ENCODE measurements at regions not wholly inside any gene's neighbourhood (a gene's known extent, or its start where the extent isn't known, plus 50 kb on each side); places are given as distances from the start of the nearest gene placed in this dataset.

DNA sequence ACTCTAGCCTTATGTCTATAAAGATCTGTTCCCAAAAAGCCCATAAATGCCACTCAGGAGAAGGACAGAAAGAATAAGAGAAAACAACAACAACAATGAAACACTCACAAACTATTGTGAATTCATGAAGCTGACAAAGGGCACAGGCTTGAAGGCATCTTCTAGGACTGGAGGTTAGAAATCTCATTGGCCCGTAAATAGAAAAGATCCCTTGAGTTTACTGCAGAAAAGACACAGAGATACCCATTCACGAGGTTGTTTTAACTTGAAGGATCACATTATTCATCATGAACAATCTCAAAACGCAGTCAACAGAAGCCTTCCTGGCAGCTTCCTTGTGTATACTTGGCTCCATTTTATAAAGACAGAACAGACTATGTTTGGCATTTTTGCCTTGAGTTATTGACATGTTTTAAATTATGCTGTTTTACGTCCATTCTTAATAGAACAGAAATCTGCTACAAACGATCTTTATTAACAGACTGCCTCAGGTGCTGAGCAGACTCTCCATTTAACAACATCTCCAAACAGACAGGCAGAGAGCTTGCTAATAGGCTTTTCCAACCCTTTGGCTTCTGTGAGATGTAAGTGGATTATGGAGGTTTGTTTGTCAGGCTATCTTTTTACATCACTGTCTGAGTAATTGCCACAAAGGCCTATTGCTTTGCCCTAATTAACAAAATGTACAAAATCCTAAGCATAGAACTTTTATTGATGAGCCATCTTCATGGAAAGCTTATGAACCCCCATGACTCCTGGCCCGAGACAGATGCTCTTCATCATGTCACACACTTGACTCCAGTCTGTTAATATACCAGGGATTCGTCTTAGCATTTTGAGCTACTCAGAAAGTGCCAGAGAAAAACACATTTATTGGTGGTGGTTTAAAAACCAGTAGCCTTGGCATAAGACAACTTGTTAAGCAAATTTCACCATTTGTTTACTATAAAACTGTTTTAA lies 735.3 kb upstream of the ZNF608 start:
- TF ChIP-seq, protein P1, sequence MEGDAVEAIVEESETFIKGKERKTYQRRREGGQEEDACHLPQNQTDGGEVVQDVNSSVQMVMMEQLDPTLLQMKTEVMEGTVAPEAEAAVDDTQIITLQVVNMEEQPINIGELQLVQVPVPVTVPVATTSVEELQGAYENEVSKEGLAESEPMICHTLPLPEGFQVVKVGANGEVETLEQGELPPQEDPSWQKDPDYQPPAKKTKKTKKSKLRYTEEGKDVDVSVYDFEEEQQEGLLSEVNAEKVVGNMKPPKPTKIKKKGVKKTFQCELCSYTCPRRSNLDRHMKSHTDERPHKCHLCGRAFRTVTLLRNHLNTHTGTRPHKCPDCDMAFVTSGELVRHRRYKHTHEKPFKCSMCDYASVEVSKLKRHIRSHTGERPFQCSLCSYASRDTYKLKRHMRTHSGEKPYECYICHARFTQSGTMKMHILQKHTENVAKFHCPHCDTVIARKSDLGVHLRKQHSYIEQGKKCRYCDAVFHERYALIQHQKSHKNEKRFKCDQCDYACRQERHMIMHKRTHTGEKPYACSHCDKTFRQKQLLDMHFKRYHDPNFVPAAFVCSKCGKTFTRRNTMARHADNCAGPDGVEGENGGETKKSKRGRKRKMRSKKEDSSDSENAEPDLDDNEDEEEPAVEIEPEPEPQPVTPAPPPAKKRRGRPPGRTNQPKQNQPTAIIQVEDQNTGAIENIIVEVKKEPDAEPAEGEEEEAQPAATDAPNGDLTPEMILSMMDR (IDR thresholded peaks at IDR 0.05) = no peak
- TF ChIP-seq POLR2AphosphoS5 (IDR thresholded peaks at IDR 0.05) = no peak
- TF ChIP-seq POLR2A (IDR thresholded peaks at IDR 0.05) = no peak

Measured in sigmoid colon (tissue), 4 donors.